ENCODE measurements at regions not wholly inside any gene's neighbourhood (a gene's known extent, or its start where the extent isn't known, plus 50 kb on each side); places are given as distances from the start of the nearest gene placed in this dataset.

- no peak overlapping the region for H3K4me3 ChIP-seq
- no peaks in the 10 kb centered on the region for H3K36me3 ChIP-seq
- DNase-seq = no peak
- H3K4me1 ChIP-seq = no peaks in the 10 kb centered on the region
- 35 to 41% (median 37%) methylated on average over 5 of the region's 5 CpGs for WGBS, 5 donors
- H3K27ac ChIP-seq = no peak overlapping the region
- H3K27me3 ChIP-seq (replicated peaks in 1 of 7) = no peaks in the 10 kb centered on the region
- no peak for TF ChIP-seq POLR2A (IDR thresholded peaks at IDR 0.05)
- no peak for TF ChIP-seq CTCF (IDR thresholded peaks at IDR 0.05 in 8 of 11, conservative IDR thresholded peaks at IDR 0.05 in 3 of 11)
- TF ChIP-seq POLR2AphosphoS5 (IDR thresholded peaks at IDR 0.05) = no peak
- intact Hi-C loops (cut with DNase I; ENCODE audit: low total_unique reads) = no loop called here
- H3K9me3 ChIP-seq = no peaks in the 10 kb centered on the region
Measured at GRCh38 chr14:58796242-58797009, 158.7 kb downstream of the DACT1 start.

GRCh38 chr14:58797010-58797429 is 159.3 kb downstream of the DACT1 start:
- no peaks in the 10 kb centered on the region for H3K27me3 ChIP-seq (replicated peaks in 1 of 7)
- no peaks in the 10 kb centered on the region for H3K36me3 ChIP-seq
- H3K4me3 ChIP-seq = no peak overlapping the region
- intact Hi-C loops (cut with DNase I; ENCODE audit: low total_unique reads) = no loop called here
- H3K27ac ChIP-seq = no peak overlapping the region
- no peak for DNase-seq
- H3K4me1 ChIP-seq = no peaks in the 10 kb centered on the region
- TF ChIP-seq POLR2AphosphoS5 (IDR thresholded peaks at IDR 0.05) (no peak), CTCF (IDR thresholded peaks at IDR 0.05 in 8 of 11, conservative IDR thresholded peaks at IDR 0.05 in 3 of 11) (no peak), POLR2A (IDR thresholded peaks at IDR 0.05) (no peak)
- no peaks in the 10 kb centered on the region for H3K9me3 ChIP-seq
- 69 to 82% (median 81%) methylated on average over 4 of the region's 4 CpGs for WGBS, 5 donors

GRCh38 chr14:58798173-58798572 is 160.4 kb downstream of the DACT1 start:
- H3K4me3 ChIP-seq = no peak overlapping the region
- DNase-seq = no peak
- H3K27ac ChIP-seq = no peak overlapping the region
- 78 to 91% (median 84%) methylated on average over 5 of the region's 5 CpGs for WGBS, 5 donors
- H3K9me3 ChIP-seq = no peaks in the 10 kb centered on the region
- no peak for TF ChIP-seq CTCF (IDR thresholded peaks at IDR 0.05 in 8 of 11, conservative IDR thresholded peaks at IDR 0.05 in 3 of 11)
- TF ChIP-seq POLR2A (IDR thresholded peaks at IDR 0.05) = no peak
- no peak for TF ChIP-seq POLR2AphosphoS5 (IDR thresholded peaks at IDR 0.05)
- intact Hi-C loops (cut with DNase I; ENCODE audit: low total_unique reads) = no loop called here
- no peaks in the 10 kb centered on the region for H3K4me1 ChIP-seq
- H3K27me3 ChIP-seq (replicated peaks in 1 of 7) = no peaks in the 10 kb centered on the region
- H3K36me3 ChIP-seq = no peaks in the 10 kb centered on the region

- intact Hi-C loops (cut with DNase I; ENCODE audit: low total_unique reads) = no loop called here
- DNase-seq = no peak
- Histone ChIP-seq H3K27me3 (replicated peaks in 1 of 7) (no peaks in the 10 kb centered on the region), H3K9me3 (no peaks in the 10 kb centered on the region), H3K4me1 (no peaks in the 10 kb centered on the region), H3K27ac (no peak overlapping the region), H3K4me3 (no peak overlapping the region), H3K36me3 (no peaks in the 10 kb centered on the region)
- no peak for TF ChIP-seq POLR2A (IDR thresholded peaks at IDR 0.05)
- TF ChIP-seq CTCF (IDR thresholded peaks at IDR 0.05 in 8 of 11, conservative IDR thresholded peaks at IDR 0.05 in 3 of 11) = no peak
- TF ChIP-seq POLR2AphosphoS5 (IDR thresholded peaks at IDR 0.05) = no peak
Measured at GRCh38 chr14:58801086-58801485, 163.3 kb downstream of the DACT1 start.
